Psoas muscle (tissue), 7 donors: ENCODE measurements at regions not wholly inside any gene's neighbourhood (a gene's known extent, or its start where the extent isn't known, plus 50 kb on each side); places are given as distances from the start of the nearest gene placed in this dataset.

ENCODE experiments used
- ATAC-seq, 4 donors: fragments of 200-7000 bp; cut with Tn5 transposase; one replicate each; pipeline ENCODE4 v1.9.1; 2020; ENCODE audit warnings: moderate library complexity in 3 of 4, mild to moderate bottlenecking in 2 of 4
- DNase-seq, 2 donors: peaks; one replicate each; pipeline ENCODE4 v3.0.0-alpha.2; 2020
- H3K27ac ChIP-seq: fragments of 200-600 bp; one replicate; pipeline ENCODE4 v1.8.0; 2022
- H3K27me3 ChIP-seq, 3 donors: fragments of 200-600 bp in 1 of 3; one replicate each; pipeline versions ENCODE4 v1.6.1 to v1.8.0; 2013 to 2022; ENCODE audit warnings: low read length in 2 of 3, mild to moderate bottlenecking in 2 of 3, moderate library complexity in 1 of 3; ENCODE audit not compliant: insufficient read depth in 3 of 3
- H3K36me3 ChIP-seq, 2 donors: fragments of 200-600 bp in 1 of 2; one replicate each; pipeline versions ENCODE4 v1.6.1 to v1.8.0; 2013 to 2022; ENCODE audit warnings: low read depth in 1 of 2, mild to moderate bottlenecking in 1 of 2, moderate library complexity in 1 of 2; ENCODE audit not compliant: insufficient read depth in 1 of 2
- H3K4me1 ChIP-seq: fragments of 200-600 bp; one replicate; pipeline ENCODE4 v1.8.0; 2022
- H3K4me3 ChIP-seq: fragments of 200-600 bp; one replicate; pipeline ENCODE4 v1.8.0; 2022; ENCODE audit warnings: mild to moderate bottlenecking
- H3K9me3 ChIP-seq: fragments of 200-600 bp; one replicate; pipeline ENCODE4 v1.8.0; 2022
- CTCF ChIP-seq: fragments of 200-600 bp; IDR thresholded peaks from one replicate; pipeline ENCODE4 v1.8.0; 2022; ENCODE audit warnings: antibody characterized with exemption
- WGBS, 3 donors: extraction: QIAGEN DNeasy Blood & Tissue Kit; methylation state at CpG; one replicate each; pipeline versions ENCODE4 v1.1.6 to v1.1.7; 2013; 5-methylcytosine and 5-hydroxymethylcytosine counted together
- intact Hi-C, 2 donors: fragments of 100-400 bp; cut with DNase I; formaldehyde crosslinking; loops; one replicate each; pipeline versions ENCODE4 v1.11.0 to v1.14.2; 2022
- donor health status: healthy with polysubstance abuse.
- donor health status: DM: no; HTN: no; CAD: no; lungs with moderate emphysema.
- donor health status: Bipolar disorder and iron deficiency.
- donor health status: healthy.
- donor health status: DM: yes; HTN: yes; CAD: no.
- donor health status: DM: no; HTN: no; CAD: no.
- donor health status: DM: yes; HTN: yes; CAD: no.

- H3K4me1 ChIP-seq: peaks cover 12% of the 10 kb centered on the region
- no peak for ATAC-seq
- intact Hi-C loops: no loop called here
- H3K27me3 ChIP-seq: no peaks in the 10 kb centered on the region
- H3K27ac ChIP-seq: no peak overlapping the region
- no peaks in the 10 kb centered on the region for H3K9me3 ChIP-seq
- no peak for DNase-seq
- 64 to 82% (median 68%) methylated on average over 5 of the region's 5 CpGs for WGBS, 3 donors
- TF ChIP-seq CTCF: no peak
- H3K36me3 ChIP-seq: no peaks in the 10 kb centered on the region
- no peak overlapping the region for H3K4me3 ChIP-seq
These were observed 89.4 kb upstream of the ATXN1 start for GRCh38 chr6:16850681-16851026.

- no peaks in the 10 kb centered on the region for H3K27me3 ChIP-seq
- no peaks in the 10 kb centered on the region for H3K36me3 ChIP-seq
- peak overlapping the region; percentile 31 for H3K4me3 ChIP-seq
- intact Hi-C loops: no loop called here
- H3K9me3 ChIP-seq: no peaks in the 10 kb centered on the region
- ATAC-seq (peak; percentile 62 to 85 (median 76)), DNase-seq (peak in 1 of 2 donors; percentile 48)
- peak overlapping the region; percentile 74 for H3K27ac ChIP-seq
- WGBS, 3 donors: 38 to 64% (median 53%) methylated on average over 7 of the region's 7 CpGs
- no peak for TF ChIP-seq CTCF
- H3K4me1 ChIP-seq: peaks cover 12% of the 10 kb centered on the region
These were observed 88.9 kb upstream of the ATXN1 start for GRCh38 chr6:16849988-16850680.

- 22 to 38% (median 25%) methylated on average over 11 of the region's 11 CpGs for WGBS, 3 donors
- peak overlapping the region; percentile 74 for H3K27ac ChIP-seq
- DNase-seq (no peak), ATAC-seq (peak; percentile 80 to 98 (median 92))
- H3K27me3 ChIP-seq: no peaks in the 10 kb centered on the region
- intact Hi-C loops: no loop called here
- no peaks in the 10 kb centered on the region for H3K36me3 ChIP-seq
- peak overlapping the region; percentile 31 for H3K4me3 ChIP-seq
- H3K9me3 ChIP-seq: no peaks in the 10 kb centered on the region
- peaks cover 12% of the 10 kb centered on the region for H3K4me1 ChIP-seq
- TF ChIP-seq CTCF: no peak
These were observed 88.2 kb upstream of the ATXN1 start for GRCh38 chr6:16849280-16849987.

- 89 to 95% (median 92%) methylated on average over 2 of the region's 2 CpGs for WGBS, 3 donors
- no peak for DNase-seq
- Histone ChIP-seq H3K4me1 (peaks cover 12% of the 10 kb centered on the region), H3K4me3 (no peak overlapping the region), H3K9me3 (no peaks in the 10 kb centered on the region), H3K36me3 (no peaks in the 10 kb centered on the region), H3K27me3 (no peaks in the 10 kb centered on the region), H3K27ac (no peak overlapping the region)
- intact Hi-C loops: no loop called here
- TF ChIP-seq CTCF: no peak
- no peak for ATAC-seq
These were observed 85.1 kb upstream of the ATXN1 start for GRCh38 chr6:16846399-16846778.
